ENCODE measurements at regions not wholly inside any gene's neighbourhood (a gene's known extent, or its start where the extent isn't known, plus 50 kb on each side); places are given as distances from the start of the nearest gene placed in this dataset.

GRCh38 chr2:78718024-78718423, 307.5 kb upstream of the REG3G start:
- TF ChIP-seq CTCF (IDR thresholded peaks at IDR 0.05; ENCODE audit: unreplicated experiment): no peak
- Mint-ChIP-seq H3K27me3 (no peaks in the 10 kb centered on the region), H3K4me3 (ENCODE audit: low read depth) (no peak overlapping the region), H3K4me1 (ENCODE audit: low read depth) (no peaks in the 10 kb centered on the region), H3K36me3 (ENCODE audit: insufficient read depth) (no peaks in the 10 kb centered on the region), H3K9me3 (ENCODE audit: low read depth) (no peaks in the 10 kb centered on the region), H3K27ac (no peak overlapping the region)
- no peak for DNase-seq (ENCODE audit: low spot score, unreplicated experiment)

- Mint-ChIP-seq H3K27ac (no peak overlapping the region), H3K9me3 (ENCODE audit: low read depth) (no peaks in the 10 kb centered on the region), H3K27me3 (no peaks in the 10 kb centered on the region), H3K4me3 (ENCODE audit: low read depth) (no peak overlapping the region), H3K4me1 (ENCODE audit: low read depth) (no peaks in the 10 kb centered on the region), H3K36me3 (ENCODE audit: insufficient read depth) (no peaks in the 10 kb centered on the region)
- no peak for TF ChIP-seq CTCF (IDR thresholded peaks at IDR 0.05; ENCODE audit: unreplicated experiment)
- DNase-seq (ENCODE audit: low spot score, unreplicated experiment): no peak
Observed at GRCh38 chr2:78718473-78718872, 307.0 kb upstream of the REG3G start.

- no peak for TF ChIP-seq CTCF (IDR thresholded peaks at IDR 0.05; ENCODE audit: unreplicated experiment)
- H3K4me3 Mint-ChIP-seq (ENCODE audit: low read depth): no peak overlapping the region
- H3K27me3 Mint-ChIP-seq: no peaks in the 10 kb centered on the region
Observed at GRCh38 chr2:78721355-78722033, 304.0 kb upstream of the REG3G start.

GRCh38 chr2:78734221-78734620, 291.3 kb upstream of the REG3G start:
- H3K4me3 Mint-ChIP-seq (ENCODE audit: low read depth): no peak overlapping the region
- no peaks in the 10 kb centered on the region for H3K4me1 Mint-ChIP-seq (ENCODE audit: low read depth)
- no peaks in the 10 kb centered on the region for H3K9me3 Mint-ChIP-seq (ENCODE audit: low read depth)
- H3K27ac Mint-ChIP-seq: no peak overlapping the region
- TF ChIP-seq CTCF (IDR thresholded peaks at IDR 0.05; ENCODE audit: unreplicated experiment): no peak
- no peak for DNase-seq (ENCODE audit: low spot score, unreplicated experiment)
- no peaks in the 10 kb centered on the region for H3K27me3 Mint-ChIP-seq
- H3K36me3 Mint-ChIP-seq (ENCODE audit: insufficient read depth): no peaks in the 10 kb centered on the region

More at GRCh38 chr2:78721355-78722033, 304.0 kb upstream of the REG3G start:
- Mint-ChIP-seq H3K9me3 (ENCODE audit: low read depth) (peaks cover 2% of the 10 kb centered on the region), H3K27ac (no peak overlapping the region), H3K36me3 (ENCODE audit: insufficient read depth) (no peaks in the 10 kb centered on the region), H3K4me1 (ENCODE audit: low read depth) (no peaks in the 10 kb centered on the region)
- DNase-seq (ENCODE audit: low spot score, unreplicated experiment): no peak

- no peak for DNase-seq (ENCODE audit: low spot score, unreplicated experiment)
- Mint-ChIP-seq H3K4me3 (ENCODE audit: low read depth) (no peak overlapping the region), H3K27me3 (no peaks in the 10 kb centered on the region), H3K36me3 (ENCODE audit: insufficient read depth) (no peaks in the 10 kb centered on the region), H3K27ac (no peak overlapping the region), H3K4me1 (ENCODE audit: low read depth) (no peaks in the 10 kb centered on the region), H3K9me3 (ENCODE audit: low read depth) (no peaks in the 10 kb centered on the region)
- no peak for TF ChIP-seq CTCF (IDR thresholded peaks at IDR 0.05; ENCODE audit: unreplicated experiment)
Observed at GRCh38 chr2:78739282-78739681, 286.2 kb upstream of the REG3G start.
